Loucy (cell line): ENCODE measurements at regions not wholly inside any gene's neighbourhood (a gene's known extent, or its start where the extent isn't known, plus 50 kb on each side); places are given as distances from the start of the nearest gene placed in this dataset.

Source experiments
- H2AFZ ChIP-seq: fragments of 200-600 bp; sonication (generic); 2 replicates; pipeline ENCODE4 v1.6.0; 2016; ENCODE audit warnings: antibody characterized with exemption, mild to moderate bottlenecking, low read length, moderate library complexity
- H3F3A ChIP-seq: fragments of 200-600 bp; 2 replicates; pipeline ENCODE4 v1.6.0; 2016; ENCODE audit warnings: antibody characterized with exemption, low read depth, mild to moderate bottlenecking
- H3K27me3 ChIP-seq: fragments of 200-600 bp; sonication (generic); 2 replicates; pipeline ENCODE4 v1.6.1; 2014; ENCODE audit warnings: low read length, mild to moderate bottlenecking; ENCODE audit not compliant: insufficient read depth, poor library complexity, severe bottlenecking
- H3K36me3 ChIP-seq: fragments of 200-600 bp; sonication (generic); 2 replicates; pipeline ENCODE4 v1.6.1; 2016; ENCODE audit warnings: low read length; ENCODE audit not compliant: insufficient read depth
- H3K4me1 ChIP-seq: fragments of 200-600 bp; sonication (generic); 2 replicates; pipeline ENCODE4 v1.5.1; 2014; ENCODE audit warnings: low read length, mild to moderate bottlenecking; ENCODE audit not compliant: insufficient read depth, poor library complexity, severe bottlenecking
- H3K4me2 ChIP-seq: fragments of 200-600 bp; sonication (generic); 2 replicates; pipeline ENCODE4 v1.6.0; 2014; ENCODE audit warnings: antibody characterized with exemption, low read length, low read depth, mild to moderate bottlenecking; ENCODE audit not compliant: poor library complexity, severe bottlenecking
- H3K4me3 ChIP-seq: fragments of 200-600 bp; sonication (generic); 2 replicates; pipeline ENCODE4 v1.5.1; 2014; ENCODE audit warnings: low read length, mild to moderate bottlenecking, mixed read lengths; ENCODE audit not compliant: poor library complexity, severe bottlenecking
- H3K79me2 ChIP-seq: fragments of 200-600 bp; sonication (generic); 2 replicates; pipeline ENCODE4 v1.6.1; 2014; ENCODE audit warnings: low read length; ENCODE audit not compliant: insufficient read depth
- H3K9ac ChIP-seq: fragments of 200-600 bp; sonication (generic); 2 replicates; pipeline ENCODE4 v1.6.0; 2014; ENCODE audit warnings: mild to moderate bottlenecking, low read depth, low read length, moderate library complexity; ENCODE audit not compliant: poor library complexity, severe bottlenecking
- H3K9me2 ChIP-seq: fragments of 200-600 bp; sonication (generic); replicated peaks from 2 replicates; pipeline ENCODE4 v1.6.1; 2016; ENCODE audit warnings: low read depth, low read length, mixed read lengths
- H3K9me3 ChIP-seq: fragments of 200-600 bp; sonication (generic); 2 replicates; pipeline ENCODE4 v1.6.1; 2014; ENCODE audit warnings: mild to moderate bottlenecking, antibody characterized with exemption, low read length, low read depth; ENCODE audit not compliant: insufficient read depth
- H4K20me1 ChIP-seq: fragments of 200-600 bp; sonication (generic); 2 replicates; pipeline ENCODE4 v1.6.0; 2014; ENCODE audit warnings: antibody characterized with exemption, low read length, mild to moderate bottlenecking; ENCODE audit not compliant: insufficient read depth, poor library complexity, severe bottlenecking
- CTCF ChIP-seq: fragments of 200-600 bp; sonication (generic); conservative IDR thresholded peaks from 2 replicates; pipeline ENCODE4 v1.5.1; 2014; ENCODE audit warnings: mild to moderate bottlenecking, antibody characterized with exemption, low read length
- EZH2phosphoT487 ChIP-seq: fragments of 200-600 bp; IDR thresholded peaks from 2 replicates; pipeline ENCODE4 v1.6.1; 2018; ENCODE audit warnings: antibody characterized with exemption, mild to moderate bottlenecking, moderate library complexity, borderline replicate concordance

GRCh38 chr14:56959121-56959520 is 148.8 kb upstream of the OTX2 start:
- Histone ChIP-seq H3K4me2 (no peak overlapping the region), H3K79me2 (no peaks in the 10 kb centered on the region), H2AFZ (no peak overlapping the region), H3K9me2 (no peaks in the 10 kb centered on the region), H3K27me3 (no peaks in the 10 kb centered on the region), H3K9me3 (no peaks in the 10 kb centered on the region), H4K20me1 (no peaks in the 10 kb centered on the region), H3F3A (no peaks in the 10 kb centered on the region), H3K4me1 (no peaks in the 10 kb centered on the region), H3K4me3 (no peak overlapping the region), H3K36me3 (no peaks in the 10 kb centered on the region), H3K9ac (no peak overlapping the region)
- TF ChIP-seq CTCF (no peak), EZH2phosphoT487 (no peak)

- Histone ChIP-seq H4K20me1 (no peaks in the 10 kb centered on the region), H3K9ac (no peak overlapping the region), H3K4me3 (no peak overlapping the region), H3K9me2 (no peaks in the 10 kb centered on the region), H3K4me1 (no peaks in the 10 kb centered on the region), H3K79me2 (no peaks in the 10 kb centered on the region), H3F3A (no peaks in the 10 kb centered on the region), H3K27me3 (no peaks in the 10 kb centered on the region), H3K36me3 (no peaks in the 10 kb centered on the region), H2AFZ (no peak overlapping the region), H3K4me2 (no peak overlapping the region), H3K9me3 (no peaks in the 10 kb centered on the region)
- TF ChIP-seq EZH2phosphoT487 = no peak
- no peak for TF ChIP-seq CTCF
Observed at GRCh38 chr14:56956182-56956581, 145.9 kb upstream of the OTX2 start.

GRCh38 chr14:56955745-56956144 is 145.5 kb upstream of the OTX2 start:
- TF ChIP-seq CTCF (no peak), EZH2phosphoT487 (no peak)
- Histone ChIP-seq H2AFZ (no peak overlapping the region), H3K9me3 (no peaks in the 10 kb centered on the region), H3K4me2 (no peak overlapping the region), H3F3A (no peaks in the 10 kb centered on the region), H4K20me1 (no peaks in the 10 kb centered on the region), H3K4me1 (no peaks in the 10 kb centered on the region), H3K27me3 (no peaks in the 10 kb centered on the region), H3K79me2 (no peaks in the 10 kb centered on the region), H3K9ac (no peak overlapping the region), H3K9me2 (no peaks in the 10 kb centered on the region), H3K36me3 (no peaks in the 10 kb centered on the region), H3K4me3 (no peak overlapping the region)
